Adrenal gland (tissue), 9 donors: ENCODE measurements at regions not wholly inside any gene's neighbourhood (a gene's known extent, or its start where the extent isn't known, plus 50 kb on each side); places are given as distances from the start of the nearest gene placed in this dataset.

Experiments
- DNase-seq, 7 donors: peaks; one replicate each; pipeline ENCODE4 v3.0.0-alpha.2; 2019 to 2020
- H3K27ac ChIP-seq, 5 donors: fragments of 200-600 bp; sonication (generic) in 4 of 5; 1 replicate in 3 of 5; 2 replicates in 2 of 5; pipeline versions ENCODE4 v1.5.1 to v1.8.0; 2016 to 2020; ENCODE audit warnings: mild to moderate bottlenecking in 1 of 5
- H3K27me3 ChIP-seq: fragments of 200-600 bp; 2 replicates; pipeline ENCODE4 v1.8.0; 2021
- H3K36me3 ChIP-seq, 2 donors: fragments of 200-600 bp; replicated peaks in 1 of 2; 1 replicate in 1 of 2; 2 replicates in 1 of 2; pipeline versions ENCODE4 v1.5.1 to v1.8.0; 2018 to 2022
- H3K4me1 ChIP-seq, 2 donors: fragments of 200-600 bp; replicated peaks in 1 of 2; 1 replicate in 1 of 2; 2 replicates in 1 of 2; pipeline versions ENCODE4 v1.5.1 to v1.8.0; 2018 to 2021
- H3K4me3 ChIP-seq, 4 donors: fragments of 200-600 bp; sonication (generic) in 3 of 4; one replicate each; pipeline ENCODE4 v1.5.1; 2016 to 2018
- H3K9me3 ChIP-seq, 3 donors: fragments of 200-600 bp; sonication (generic) in 1 of 3; replicated peaks in 1 of 3; 1 replicate in 2 of 3; 2 replicates in 1 of 3; pipeline versions ENCODE4 v1.5.1 to v1.8.0; 2016 to 2021
- CTCF ChIP-seq, 6 experiments: fragments of 450-650 bp in 4 of 6; fragments of 200-600 bp in 2 of 6; sonication (generic) in 1 of 6; IDR thresholded peaks; 1 replicate in 5 of 6; 2 replicates in 1 of 6; pipeline versions ENCODE4 v1.5.1 to v1.8.0; 2016 to 2021; ENCODE audit warnings: antibody characterized with exemption in 6 of 6, mild to moderate bottlenecking in 2 of 6, moderate library complexity in 1 of 6
- POLR2A ChIP-seq, 2 donors: fragments of 450-650 bp; IDR thresholded peaks; one replicate each; pipeline ENCODE4 v1.6.1; 2017; ENCODE audit warnings: antibody characterized with exemption in 2 of 2, mild to moderate bottlenecking in 2 of 2, moderate library complexity in 1 of 2
- WGBS, 4 donors: extraction: QIAGEN DNeasy Blood & Tissue Kit in 2 of 4; methylation state at CpG; one replicate each; pipeline versions ENCODE4 v1.1.5 to v1.1.7; 2013 to 2017; 5-methylcytosine and 5-hydroxymethylcytosine counted together
- intact Hi-C, 2 donors: fragments of 100-400 bp; cut with DNase I; formaldehyde crosslinking; loops; one replicate each; pipeline versions ENCODE4 v1.14.1 to v1.15.0; 2022 to 2023
- donor health status: healthy with polysubstance abuse.
- donor health status: Bipolar disorder and iron deficiency.
- donor health status: DM: yes; HTN: yes; CAD: no.
- donor health status: DM: no; HTN: no; CAD: no.
- donor health status: DM: no; HTN: no; CAD: no.

DNA sequence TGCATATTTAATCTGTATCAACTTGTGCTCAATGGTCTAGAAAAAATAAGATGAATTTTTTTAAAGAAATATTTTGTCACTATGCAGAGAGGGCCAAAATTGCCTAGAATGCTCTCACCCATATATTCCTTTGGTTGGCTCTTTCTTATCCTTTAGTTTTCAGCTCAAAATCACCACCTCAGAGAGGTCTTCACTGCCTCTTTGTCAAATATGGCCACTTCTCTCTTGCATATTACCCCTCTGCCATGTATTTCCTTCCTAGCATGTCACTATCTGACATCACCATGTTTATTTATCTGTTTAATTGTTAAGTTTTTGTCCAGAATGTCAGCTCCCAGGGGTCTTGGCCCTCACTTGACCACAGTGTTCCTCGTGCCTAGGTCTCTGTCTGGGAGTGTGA is 535.2 kb upstream of the CDH2 start:
- no peak overlapping the region for H3K4me3 ChIP-seq
- WGBS, 4 donors = 47 to 72% (median 59%) methylated on average over 1 of the region's 1 CpG
- H3K9me3 ChIP-seq = no peaks in the 10 kb centered on the region
- no peaks in the 10 kb centered on the region for H3K27me3 ChIP-seq
- no peak for TF ChIP-seq POLR2A (IDR thresholded peaks at IDR 0.05)
- TF ChIP-seq CTCF (IDR thresholded peaks at IDR 0.05) = no peak
- intact Hi-C loops = no loop called here
- H3K4me1 ChIP-seq = no peaks in the 10 kb centered on the region
- H3K36me3 ChIP-seq = no peaks in the 10 kb centered on the region
- no peak for DNase-seq
- H3K27ac ChIP-seq = no peak overlapping the region

GRCh38 chr18:28711096-28711495 is 534.2 kb upstream of the CDH2 start:
- H3K4me3 ChIP-seq = no peak overlapping the region
- no peaks in the 10 kb centered on the region for H3K4me1 ChIP-seq
- intact Hi-C loops = no loop called here
- no peaks in the 10 kb centered on the region for H3K9me3 ChIP-seq
- TF ChIP-seq CTCF (IDR thresholded peaks at IDR 0.05) (no peak), POLR2A (IDR thresholded peaks at IDR 0.05) (no peak)
- H3K27me3 ChIP-seq = no peaks in the 10 kb centered on the region
- DNase-seq = no peak
- no peaks in the 10 kb centered on the region for H3K36me3 ChIP-seq
- no peak overlapping the region for H3K27ac ChIP-seq
- WGBS, 4 donors = 67 to 82% (median 75%) methylated on average over 1 of the region's 1 CpG

DNA sequence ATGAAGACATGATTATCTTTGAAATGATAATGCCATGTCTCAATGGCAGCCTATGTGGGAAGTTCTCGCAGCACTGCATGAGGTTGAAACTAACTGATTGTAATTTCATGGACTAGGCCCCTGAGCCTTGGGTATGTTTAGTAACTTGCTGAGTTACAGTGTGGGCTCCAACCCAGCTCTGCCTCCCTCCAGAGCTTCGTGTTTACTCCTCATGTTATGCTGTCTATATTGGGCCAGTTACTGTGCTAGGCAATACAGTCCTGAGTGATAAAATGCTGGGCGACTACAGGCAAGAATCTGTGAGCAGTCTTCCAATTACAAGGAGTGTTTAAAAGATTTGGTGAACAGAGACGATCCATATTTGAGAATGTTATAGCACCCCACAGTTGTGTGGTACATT is 530.1 kb upstream of the CDH2 start:
- TF ChIP-seq CTCF (IDR thresholded peaks at IDR 0.05) (no peak), POLR2A (IDR thresholded peaks at IDR 0.05) (no peak)
- Histone ChIP-seq H3K27me3 (no peaks in the 10 kb centered on the region), H3K36me3 (no peaks in the 10 kb centered on the region), H3K27ac (no peak overlapping the region), H3K4me1 (no peaks in the 10 kb centered on the region), H3K4me3 (no peak overlapping the region), H3K9me3 (no peaks in the 10 kb centered on the region)
- 69 to 85% (median 73%) methylated on average over 4 of the region's 4 CpGs for WGBS, 4 donors
- no peak for DNase-seq
- intact Hi-C loops = no loop called here

DNA sequence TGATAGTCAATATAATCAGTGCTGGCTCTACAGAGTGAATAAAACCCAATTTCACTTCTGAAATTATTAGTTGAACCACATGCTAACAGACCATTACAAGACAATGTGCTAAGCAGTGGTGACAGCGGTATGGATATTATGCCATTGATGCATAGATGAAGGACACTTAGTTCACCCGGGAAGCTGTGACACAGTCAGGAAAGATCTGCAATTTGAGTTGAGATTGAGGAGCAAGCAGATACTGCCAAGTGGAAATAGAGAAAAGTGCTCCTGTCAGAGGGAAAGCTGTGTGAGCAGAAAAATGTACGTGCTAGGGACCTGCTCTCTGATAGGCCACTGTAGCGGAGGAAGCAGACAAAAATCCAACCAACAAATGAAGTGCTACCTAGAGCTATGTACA is 529.5 kb upstream of the CDH2 start:
- Histone ChIP-seq H3K36me3 (no peaks in the 10 kb centered on the region), H3K27me3 (no peaks in the 10 kb centered on the region), H3K4me3 (no peak overlapping the region), H3K27ac (no peak overlapping the region), H3K9me3 (no peaks in the 10 kb centered on the region), H3K4me1 (no peaks in the 10 kb centered on the region)
- TF ChIP-seq POLR2A (IDR thresholded peaks at IDR 0.05) (no peak), CTCF (IDR thresholded peaks at IDR 0.05) (no peak)
- WGBS, 4 donors = 62 to 82% (median 74%) methylated on average over 4 of the region's 4 CpGs
- DNase-seq = no peak
- intact Hi-C loops = no loop called here
